CD14-positive monocyte (primary cell): ENCODE measurements at regions not wholly inside any gene's neighbourhood (a gene's known extent, or its start where the extent isn't known, plus 50 kb on each side); places are given as distances from the start of the nearest gene placed in this dataset.

Source experiments
- DNase-seq, 3 donors: peaks; one replicate each; pipeline ENCODE4 v3.0.0-alpha.2; 2011 to 2022
- H2AFZ ChIP-seq: 2 replicates; pipeline ENCODE4 v1.6.0; 2012; ENCODE audit warnings: mild to moderate bottlenecking, low read depth, low read length, inconsistent platforms; ENCODE audit not compliant: insufficient read depth, poor library complexity, severe bottlenecking
- H3K27ac ChIP-seq, 2 donors: 1 replicate in 1 of 2; 2 replicates in 1 of 2; pipeline ENCODE4 v1.5.1; 2012 to 2013; ENCODE audit warnings: low read length in 2 of 2, control low read depth in 1 of 2, inconsistent platforms in 1 of 2, low read depth in 1 of 2, mild to moderate bottlenecking in 1 of 2
- H3K27me3 ChIP-seq, 2 donors: one replicate each; pipeline versions ENCODE4 v1.6.0 to v1.6.1; 2011 to 2013; ENCODE audit warnings: low read length in 2 of 2; ENCODE audit not compliant: control insufficient read depth in 2 of 2, insufficient read depth in 2 of 2
- H3K36me3 ChIP-seq, 2 donors: replicated peaks in 1 of 2; 1 replicate in 1 of 2; 2 replicates in 1 of 2; pipeline versions ENCODE4 v1.5.1 to v1.6.1; 2012 to 2013; ENCODE audit warnings: low read length in 2 of 2, control low read depth in 1 of 2, inconsistent platforms in 1 of 2, mild to moderate bottlenecking in 1 of 2; ENCODE audit not compliant: insufficient read depth in 2 of 2, control insufficient read depth in 1 of 2
- H3K4me1 ChIP-seq, 2 donors: 1 replicate in 1 of 2; 2 replicates in 1 of 2; pipeline versions ENCODE4 v1.5.1 to v1.6.1; 2012 to 2013; ENCODE audit warnings: low read length in 2 of 2, control low read depth in 1 of 2, inconsistent platforms in 1 of 2, mild to moderate bottlenecking in 1 of 2, moderate library complexity in 1 of 2; ENCODE audit not compliant: insufficient read depth in 2 of 2, control insufficient read depth in 1 of 2
- H3K4me2 ChIP-seq: replicated peaks from 2 replicates; pipeline ENCODE3; 2012; ENCODE audit warnings: low read length, moderate library complexity, mild to moderate bottlenecking; ENCODE audit not compliant: poor library complexity, severe bottlenecking; ENCODE audit errors: extremely low read depth
- H3K4me3 ChIP-seq, 3 experiments: fragments of 200-600 bp in 1 of 3; sonication (generic) in 1 of 3; replicated peaks in 1 of 3; 1 replicate in 2 of 3; 2 replicates in 1 of 3; pipeline ENCODE4 v1.5.1; 2011 to 2013; ENCODE audit warnings: low read length in 3 of 3, mild to moderate bottlenecking in 3 of 3, control low read depth in 2 of 3, low read depth in 2 of 3, inconsistent platforms in 1 of 3, moderate library complexity in 1 of 3
- H3K79me2 ChIP-seq: 2 replicates; pipeline ENCODE4 v1.6.0; 2012; ENCODE audit warnings: mild to moderate bottlenecking, control low read depth, inconsistent platforms, low read length, moderate library complexity; ENCODE audit not compliant: insufficient read depth
- H3K9ac ChIP-seq: 2 replicates; pipeline ENCODE4 v1.6.0; 2017; ENCODE audit warnings: low read length, mild to moderate bottlenecking; ENCODE audit not compliant: insufficient read depth, poor library complexity, severe bottlenecking
- H3K9me3 ChIP-seq, 2 donors: replicated peaks in 1 of 2; 1 replicate in 1 of 2; 2 replicates in 1 of 2; pipeline versions ENCODE4 v1.5.1 to v1.6.1; 2012 to 2013; ENCODE audit warnings: low read length in 2 of 2, control low read depth in 1 of 2; ENCODE audit not compliant: control insufficient read depth in 1 of 2, insufficient read depth in 1 of 2
- H4K20me1 ChIP-seq: 2 replicates; pipeline ENCODE4 v1.6.0; 2012; ENCODE audit warnings: mild to moderate bottlenecking, low read length, control low read depth, moderate library complexity; ENCODE audit not compliant: insufficient read depth
- H3K27ac Mint-ChIP-seq, 7 donors: one replicate each; pipeline ENCODE4 v1.8.0; 2020; ENCODE audit warnings: mild to moderate bottlenecking in 7 of 7, mixed read lengths in 7 of 7, moderate library complexity in 6 of 7, inconsistent platforms in 2 of 7
- H3K27me3 Mint-ChIP-seq, 3 donors: one replicate each; pipeline ENCODE4 v1.8.0; 2021 to 2022; ENCODE audit warnings: low read depth in 3 of 3, mild to moderate bottlenecking in 3 of 3, mixed read lengths in 3 of 3, moderate library complexity in 3 of 3, inconsistent platforms in 1 of 3
- H3K36me3 Mint-ChIP-seq, 2 donors: one replicate each; pipeline ENCODE4 v1.8.0; 2020; ENCODE audit warnings: mixed read lengths in 2 of 2, inconsistent platforms in 1 of 2, mild to moderate bottlenecking in 1 of 2
- H3K4me1 Mint-ChIP-seq: one replicate; pipeline ENCODE4 v1.8.0; 2020; ENCODE audit warnings: mild to moderate bottlenecking, mixed read lengths
- H3K4me3 Mint-ChIP-seq, 2 donors: one replicate each; pipeline ENCODE4 v1.8.0; 2020; ENCODE audit warnings: mild to moderate bottlenecking in 2 of 2, mixed read lengths in 2 of 2, moderate library complexity in 1 of 2
- H3K9me3 Mint-ChIP-seq, 7 donors: one replicate each; pipeline ENCODE4 v1.8.0; 2020 to 2022; ENCODE audit warnings: mixed read lengths in 7 of 7, mild to moderate bottlenecking in 6 of 7, moderate library complexity in 6 of 7, inconsistent platforms in 2 of 7
- WGBS: methylation state at CpG from one replicate; pipeline ENCODE4 v1.1.5; 2013; ENCODE audit warnings: missing lambda C conversion rate; ENCODE audit not compliant: insufficient coverage; 5-methylcytosine and 5-hydroxymethylcytosine counted together
- intact Hi-C, 2 donors: fragments of 100-400 bp; cut with micrococcal nuclease; formaldehyde crosslinking; loops; one replicate each; pipeline versions ENCODE4 v1.15.0 to v1.15.1; 2023
- TF ChIP-seq, protein P1 (sequence below): fragments of 200-600 bp; IDR thresholded peaks from one replicate; pipeline ENCODE4 v1.8.0; 2022; ENCODE audit warnings: antibody characterized with exemption, mild to moderate bottlenecking

DNA sequence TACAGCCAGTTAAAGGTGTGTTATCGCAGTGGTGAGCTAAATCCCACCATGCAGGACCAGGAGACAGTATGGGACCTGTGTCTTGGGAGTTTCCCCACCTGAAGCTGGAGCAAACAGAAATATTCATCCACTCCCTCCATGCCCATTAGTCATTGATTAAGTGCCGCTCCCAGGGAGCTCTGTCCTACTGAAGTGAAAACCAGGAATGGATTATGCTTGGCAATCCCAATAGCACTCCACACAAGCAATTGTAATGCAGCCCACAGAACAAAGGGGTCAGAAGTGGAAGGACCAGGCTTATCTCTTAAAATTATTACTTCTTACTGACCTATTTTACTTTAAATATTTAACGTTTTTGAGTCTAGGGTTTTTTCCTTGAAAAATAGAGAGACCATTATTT, 1005.4 kb downstream of the ADGRL2 start:
- 86% methylated on average over 1 of the region's 3 CpGs for WGBS
- H3K36me3 ChIP-seq = no peaks in the 10 kb centered on the region
- intact Hi-C loops = no loop called here

DNA sequence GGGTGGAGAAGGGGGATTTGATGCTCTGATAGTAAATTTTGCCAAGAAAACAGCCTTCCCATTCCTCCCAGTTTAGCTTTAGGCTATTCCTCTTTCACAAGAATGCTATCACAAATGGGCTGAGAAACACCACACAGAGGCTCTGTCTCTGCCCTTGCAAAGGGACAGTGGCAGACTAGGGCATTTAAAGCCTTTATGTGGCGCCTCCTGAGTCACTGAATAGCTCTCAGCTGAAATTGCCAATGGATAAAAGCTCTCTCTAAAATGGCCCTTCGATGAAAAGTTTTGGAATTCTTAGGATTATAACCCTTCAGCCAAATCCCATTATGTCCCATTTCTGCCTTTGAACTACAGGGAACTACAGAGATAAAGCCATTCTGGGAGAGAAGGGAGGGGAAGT, 1000.4 kb downstream of the ADGRL2 start:
- no peaks in the 10 kb centered on the region for H3K79me2 ChIP-seq
- Mint-ChIP-seq H3K4me1 (no peaks in the 10 kb centered on the region), H3K27me3 (peaks cover 0 to 1% (median 0%) of the 10 kb centered on the region in 3 donors), H3K36me3 (no peaks in the 10 kb centered on the region), H3K9me3 (peaks cover 0 to 10% (median 6%) of the 10 kb centered on the region in 7 donors), H3K27ac (no peak overlapping the region), H3K4me3 (no peak overlapping the region)
- no peak for DNase-seq
- H3K4me1 ChIP-seq = no peaks in the 10 kb centered on the region
- no peak overlapping the region for H3K27ac ChIP-seq
- H3K36me3 ChIP-seq = no peaks in the 10 kb centered on the region
- no peak overlapping the region for H2AFZ ChIP-seq
- TF ChIP-seq, protein P1, sequence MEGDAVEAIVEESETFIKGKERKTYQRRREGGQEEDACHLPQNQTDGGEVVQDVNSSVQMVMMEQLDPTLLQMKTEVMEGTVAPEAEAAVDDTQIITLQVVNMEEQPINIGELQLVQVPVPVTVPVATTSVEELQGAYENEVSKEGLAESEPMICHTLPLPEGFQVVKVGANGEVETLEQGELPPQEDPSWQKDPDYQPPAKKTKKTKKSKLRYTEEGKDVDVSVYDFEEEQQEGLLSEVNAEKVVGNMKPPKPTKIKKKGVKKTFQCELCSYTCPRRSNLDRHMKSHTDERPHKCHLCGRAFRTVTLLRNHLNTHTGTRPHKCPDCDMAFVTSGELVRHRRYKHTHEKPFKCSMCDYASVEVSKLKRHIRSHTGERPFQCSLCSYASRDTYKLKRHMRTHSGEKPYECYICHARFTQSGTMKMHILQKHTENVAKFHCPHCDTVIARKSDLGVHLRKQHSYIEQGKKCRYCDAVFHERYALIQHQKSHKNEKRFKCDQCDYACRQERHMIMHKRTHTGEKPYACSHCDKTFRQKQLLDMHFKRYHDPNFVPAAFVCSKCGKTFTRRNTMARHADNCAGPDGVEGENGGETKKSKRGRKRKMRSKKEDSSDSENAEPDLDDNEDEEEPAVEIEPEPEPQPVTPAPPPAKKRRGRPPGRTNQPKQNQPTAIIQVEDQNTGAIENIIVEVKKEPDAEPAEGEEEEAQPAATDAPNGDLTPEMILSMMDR = no peak
- intact Hi-C loops = no loop called here
- H3K9me3 ChIP-seq = no peaks in the 10 kb centered on the region
- no peaks in the 10 kb centered on the region for H3K27me3 ChIP-seq
- no peak overlapping the region for H3K4me3 ChIP-seq
- H4K20me1 ChIP-seq = no peaks in the 10 kb centered on the region
- 80% methylated on average over 1 of the region's 2 CpGs for WGBS
- H3K9ac ChIP-seq = no peak overlapping the region
- H3K4me2 ChIP-seq = no peak overlapping the region

More for the DNA sequence above, 1005.4 kb downstream of the ADGRL2 start:
- H3K79me2 ChIP-seq = no peaks in the 10 kb centered on the region
- no peaks in the 10 kb centered on the region for H3K4me1 Mint-ChIP-seq
- H2AFZ ChIP-seq = no peak overlapping the region
- H3K4me2 ChIP-seq = no peak overlapping the region
- no peak overlapping the region for H3K27ac Mint-ChIP-seq
- H3K27me3 ChIP-seq = no peaks in the 10 kb centered on the region
- H3K9me3 Mint-ChIP-seq = peaks cover 0 to 6% (median 0%) of the 10 kb centered on the region in 7 donors
- no peaks in the 10 kb centered on the region for H4K20me1 ChIP-seq
- H3K36me3 Mint-ChIP-seq = no peaks in the 10 kb centered on the region
- H3K9ac ChIP-seq = no peak overlapping the region
- H3K4me3 Mint-ChIP-seq = no peak overlapping the region
- H3K27me3 Mint-ChIP-seq = peaks cover 0 to 2% (median 0%) of the 10 kb centered on the region in 3 donors
- H3K4me1 ChIP-seq = no peaks in the 10 kb centered on the region
- DNase-seq = no peak
- H3K4me3 ChIP-seq = no peak overlapping the region
- H3K9me3 ChIP-seq = no peaks in the 10 kb centered on the region
- TF ChIP-seq, protein P1 = no peak
- no peak overlapping the region for H3K27ac ChIP-seq
